HG03060 (cell line): ENCODE measurements at regions not wholly inside any gene's neighbourhood (a gene's known extent, or its start where the extent isn't known, plus 50 kb on each side); places are given as distances from the start of the nearest gene placed in this dataset.
"Not testable (repeated sequence)": the region's sequence is repeated elsewhere in the genome, so short reads cannot be mapped to it uniquely, and the experiment has no call there.

Experiments used
- ATAC-seq: cut with Tn5 transposase; IDR thresholded peaks from one replicate; pipeline ENCODE4 v1.9.1; 2021; ENCODE audit warnings: low read depth, moderate number of reproducible peaks; ENCODE audit not compliant: unreplicated experiment

DNA sequence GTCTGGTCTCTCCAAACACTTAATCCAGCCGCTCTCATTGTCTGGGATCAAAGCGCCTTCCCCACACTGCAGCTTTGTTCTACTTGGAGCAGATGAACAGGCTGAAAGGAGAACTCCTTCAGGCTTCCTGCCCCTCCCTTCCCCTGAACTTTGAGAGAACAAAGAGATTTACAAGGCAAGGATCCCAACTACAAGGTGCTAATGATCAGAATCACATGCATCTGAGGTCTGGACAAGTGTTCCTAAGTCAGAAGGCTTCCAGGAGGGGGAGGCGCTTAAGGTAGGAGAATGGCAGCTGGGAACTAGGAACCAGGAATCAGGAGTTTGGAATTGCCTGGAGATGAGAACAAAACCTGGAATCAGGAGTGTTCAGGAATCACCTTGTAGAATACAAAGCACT lies 606.3 kb upstream of the CDH11 start:
- no peak for ATAC-seq

DNA sequence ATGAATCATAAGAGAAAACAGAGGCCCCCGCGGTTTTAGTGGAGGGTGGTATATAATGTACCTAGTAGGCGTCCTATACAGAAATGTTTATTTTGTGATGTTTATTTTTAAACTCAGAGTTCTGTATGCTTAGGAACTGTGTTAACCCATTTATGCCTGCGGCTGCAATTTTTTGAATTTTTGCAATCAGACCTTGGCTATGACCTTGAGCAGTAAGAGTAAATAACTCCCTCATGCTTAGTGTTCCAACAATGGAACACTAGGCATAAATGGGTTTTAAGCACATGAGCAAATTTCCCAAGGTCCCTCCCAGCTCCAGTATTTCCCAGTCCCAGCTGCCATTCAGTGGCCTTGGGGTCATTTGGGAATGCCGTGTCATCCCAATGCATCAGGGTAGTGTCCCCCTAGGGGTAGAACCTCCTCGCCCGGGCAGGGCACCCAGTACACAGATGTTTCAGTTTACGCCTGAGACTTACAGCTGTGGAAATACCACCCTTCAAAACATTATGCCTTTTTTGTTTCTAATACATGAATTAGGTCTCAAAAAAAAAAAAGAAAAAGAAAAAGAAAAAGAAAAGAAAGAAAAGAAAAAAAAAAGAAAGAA lies 605.8 kb upstream of the CDH11 start:
- no peak for ATAC-seq

DNA sequence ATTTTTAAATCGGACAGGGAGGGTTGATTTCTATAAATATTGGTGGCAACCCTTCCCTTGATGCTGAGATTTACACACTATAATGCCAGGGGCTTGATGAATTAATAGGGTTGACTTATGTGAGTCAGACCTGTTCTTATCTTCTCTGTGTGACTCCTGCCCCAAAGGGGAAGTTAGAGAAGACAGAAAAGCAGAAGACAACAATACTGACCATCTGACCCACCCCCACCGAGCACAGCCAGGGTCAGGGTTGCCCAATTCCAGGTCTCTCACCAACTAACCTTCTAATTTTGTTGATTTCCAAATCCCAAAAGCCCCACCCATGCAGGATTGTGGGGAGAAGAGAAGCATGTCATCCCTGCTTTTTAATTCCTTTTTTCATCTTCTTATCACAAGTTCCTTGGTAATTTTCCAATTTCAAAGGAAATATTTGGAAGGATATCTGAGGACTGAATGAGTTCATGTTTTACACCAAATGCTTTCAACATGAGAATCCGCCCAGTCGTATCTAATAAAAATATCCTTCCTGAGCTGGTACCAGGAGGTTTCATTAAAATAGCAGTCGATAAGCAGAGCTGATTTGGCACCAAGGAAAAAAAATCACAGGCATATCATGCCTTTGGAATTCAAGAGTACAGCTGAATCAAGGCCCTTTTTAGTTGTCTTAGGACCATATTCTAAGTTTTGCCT lies 603.4 kb upstream of the CDH11 start:
- no peak for ATAC-seq

DNA sequence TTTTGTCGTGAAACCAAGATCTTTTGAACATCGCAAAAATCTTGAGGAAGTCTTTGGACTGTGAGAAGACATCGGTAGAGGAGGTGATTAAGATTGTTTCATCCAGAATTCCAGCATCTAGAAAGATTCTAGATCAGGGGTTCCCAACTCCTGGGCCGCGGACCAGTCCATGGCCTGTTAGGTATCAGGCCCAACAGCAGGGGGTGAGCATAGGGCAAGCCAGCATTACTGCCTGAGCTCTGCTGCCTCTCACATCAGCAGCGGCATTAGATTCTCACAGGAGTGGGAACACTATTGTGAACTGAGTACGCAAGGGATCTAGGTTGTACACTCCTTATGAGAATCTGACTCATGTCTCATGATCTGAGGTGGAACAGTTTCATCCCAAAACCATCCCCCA lies 600.6 kb upstream of the CDH11 start:
- no peak for ATAC-seq

DNA sequence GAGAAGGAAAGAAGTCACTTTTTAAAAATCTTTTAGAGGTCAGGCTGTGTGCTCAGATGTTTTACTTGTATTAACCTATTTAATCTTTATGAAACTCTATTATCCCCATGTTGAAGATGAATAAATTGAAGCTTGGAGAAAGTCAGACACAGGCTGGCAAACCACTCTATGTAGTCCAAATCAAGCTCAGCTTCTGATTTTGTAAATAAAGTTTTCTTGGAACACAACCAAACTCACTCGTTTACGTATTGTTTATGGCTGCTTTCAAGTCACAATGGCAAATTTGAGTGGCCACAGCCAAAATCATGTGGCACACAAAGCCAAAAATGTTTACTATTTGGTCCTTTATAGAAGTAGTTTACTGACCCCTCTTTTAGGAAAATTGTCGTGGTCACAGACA lies 596.0 kb upstream of the CDH11 start:
- no peak for ATAC-seq

DNA sequence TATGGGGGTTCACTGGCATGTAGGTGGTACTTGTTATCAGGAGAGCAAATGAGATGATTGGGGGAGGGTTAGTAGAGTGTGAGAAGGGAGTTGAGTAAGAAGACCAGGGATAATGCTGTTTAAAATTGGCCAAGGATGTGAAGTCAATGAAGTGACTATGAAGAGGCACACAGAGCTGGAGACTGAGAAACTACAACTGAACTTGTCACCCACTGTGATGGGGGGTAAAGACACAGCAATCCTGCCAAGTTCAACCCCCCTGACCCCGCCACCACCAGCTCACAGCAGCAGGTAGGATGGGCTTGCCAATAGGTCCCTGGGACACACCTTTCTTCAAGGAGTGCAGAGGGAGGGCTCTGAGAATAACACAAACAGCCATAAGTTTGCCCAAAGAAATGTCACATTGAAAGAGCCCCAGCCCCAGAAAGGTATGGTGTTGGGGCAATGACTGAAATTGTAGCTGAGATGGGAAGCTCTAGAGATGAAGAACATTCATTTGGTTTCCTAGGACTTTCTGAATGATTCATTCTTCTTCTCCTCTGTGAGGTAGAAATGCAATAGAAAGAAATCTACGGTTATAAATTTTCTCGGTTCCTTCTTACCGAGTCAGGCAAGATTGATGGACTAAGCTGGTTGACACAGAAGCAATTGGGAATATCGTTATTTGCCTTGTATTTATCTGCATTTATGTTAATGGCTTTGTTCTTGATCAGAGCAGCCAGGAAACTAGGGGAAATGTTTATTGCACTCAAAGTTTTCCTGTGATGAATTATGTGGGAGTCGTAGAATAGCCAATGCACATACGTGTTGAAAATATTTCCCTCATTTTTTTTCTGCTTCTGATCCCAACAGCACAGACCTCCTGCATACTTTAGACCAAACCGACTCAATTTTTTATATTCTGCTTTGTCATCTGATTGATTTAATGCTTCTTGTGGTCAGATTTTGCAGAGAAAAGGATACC lies 595.2 kb upstream of the CDH11 start:
- ATAC-seq: no peak

DNA sequence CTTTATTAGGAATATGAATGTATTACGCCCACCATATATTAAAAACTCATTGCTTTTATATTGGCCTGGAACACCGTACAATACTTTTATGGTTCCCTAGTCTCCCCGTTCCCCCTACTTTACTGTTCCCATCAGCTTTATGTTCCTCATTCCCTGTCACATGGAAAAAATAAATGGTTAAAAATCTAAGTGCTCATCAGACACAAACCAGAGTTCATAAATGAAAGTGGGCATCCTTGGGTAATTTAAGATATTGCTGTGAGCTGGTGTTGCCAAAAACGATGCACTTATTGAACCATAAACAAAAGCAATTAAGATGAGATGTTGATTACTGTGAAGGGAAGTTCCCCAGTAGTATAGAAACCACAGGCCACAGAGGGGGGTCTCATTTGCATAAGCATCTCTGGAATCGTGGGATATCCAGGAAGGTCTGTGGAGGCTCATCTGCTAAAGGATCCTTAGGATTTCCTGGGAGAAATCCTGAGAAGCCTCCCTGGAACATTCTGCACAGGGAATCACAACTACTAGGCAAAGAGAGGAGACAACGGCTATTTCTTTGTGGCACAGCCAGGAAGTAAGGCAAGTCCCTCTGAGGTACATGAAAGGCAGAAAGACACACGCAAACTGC lies 591.4 kb upstream of the CDH11 start:
- no peak for ATAC-seq

DNA sequence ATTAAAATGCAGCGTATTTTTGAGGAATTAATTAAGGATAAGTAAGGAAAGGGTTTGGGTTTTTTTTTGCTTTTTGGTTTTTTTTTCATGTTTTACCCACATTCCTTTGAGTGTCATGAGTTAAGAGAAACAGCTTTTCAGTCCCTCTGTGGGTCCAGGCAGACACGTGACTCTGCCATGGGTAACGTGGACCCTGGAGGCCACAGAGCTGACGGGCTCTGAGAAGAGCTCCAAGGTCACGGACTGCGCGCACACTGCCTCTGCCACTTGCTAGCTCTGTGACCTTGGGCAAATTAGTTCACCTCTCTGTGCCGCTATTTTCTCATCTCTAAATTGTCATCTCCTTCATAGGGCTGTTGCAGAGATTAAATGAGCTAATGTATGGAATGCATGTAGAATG lies 588.2 kb upstream of the CDH11 start:
- ATAC-seq: no peak

DNA sequence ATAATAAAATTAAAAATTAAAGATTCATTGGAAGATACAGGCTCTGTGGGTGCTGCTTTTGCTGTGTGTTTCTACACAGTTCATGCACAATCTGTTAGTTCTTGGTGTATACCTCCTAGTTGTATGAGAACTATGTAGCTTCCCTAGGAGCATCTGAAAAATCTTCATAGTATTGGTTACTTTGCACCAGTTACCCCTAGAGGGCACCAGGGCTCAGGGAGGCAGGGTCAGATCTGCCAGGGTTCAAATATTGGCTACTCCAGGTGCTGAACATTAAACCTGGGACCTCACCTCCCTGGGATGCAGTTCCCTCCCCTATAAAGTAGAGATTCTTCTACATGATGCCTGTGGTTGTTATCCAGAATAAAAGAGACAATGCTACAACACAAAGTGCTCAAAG lies 583.0 kb upstream of the CDH11 start:
- no peak for ATAC-seq

DNA sequence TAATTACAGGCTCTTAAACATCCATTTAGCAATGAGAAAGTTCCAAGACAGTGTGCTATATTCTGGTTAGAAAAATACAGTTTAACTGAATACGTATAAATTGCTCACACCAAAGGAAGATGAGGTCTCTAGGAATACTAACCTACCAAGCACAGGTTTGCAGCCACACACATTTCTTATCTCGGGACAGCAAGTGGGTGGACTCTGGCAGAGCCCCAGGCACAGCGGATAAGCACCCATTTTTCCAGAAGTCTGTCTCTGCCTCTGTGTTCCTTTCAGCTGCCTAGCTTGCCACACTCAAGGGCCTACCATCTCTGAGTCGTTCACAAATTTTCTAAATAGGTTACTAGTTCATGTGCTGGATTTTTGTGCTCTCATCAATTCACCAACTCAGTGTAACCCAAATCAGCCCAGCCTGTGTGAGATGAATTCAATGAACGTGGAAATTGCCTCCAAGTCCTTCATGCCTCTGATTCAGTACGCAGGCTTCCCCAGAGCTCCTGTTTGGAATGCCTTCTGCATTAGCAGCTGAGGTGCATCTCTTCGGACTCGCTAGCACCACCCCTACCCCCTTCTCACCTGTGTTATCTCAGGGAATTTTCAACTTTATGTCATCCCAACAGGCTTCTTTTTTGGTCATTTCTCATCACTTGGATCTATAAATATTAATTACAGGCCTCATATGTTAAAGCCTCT lies 581.0 kb upstream of the CDH11 start:
- no peak for ATAC-seq

DNA sequence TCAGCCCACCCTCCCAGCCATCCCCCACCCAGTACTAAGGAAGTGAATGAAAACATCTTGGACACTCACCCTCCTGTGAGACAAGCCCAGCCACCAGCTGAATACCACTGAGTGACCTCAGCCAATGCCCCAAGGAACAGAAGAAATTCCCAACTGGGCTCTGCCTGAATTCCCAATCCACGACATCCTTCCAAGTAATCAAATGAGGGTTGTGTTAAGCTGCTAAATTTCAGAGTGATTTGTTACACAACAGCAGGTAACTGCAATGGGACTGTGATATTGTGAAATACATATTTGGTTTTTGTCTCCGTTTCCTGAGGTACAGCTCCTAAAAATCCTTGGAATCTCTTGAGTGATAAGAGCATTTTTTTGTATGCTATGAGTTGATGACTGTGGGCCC lies 578.7 kb upstream of the CDH11 start:
- ATAC-seq: no peak

DNA sequence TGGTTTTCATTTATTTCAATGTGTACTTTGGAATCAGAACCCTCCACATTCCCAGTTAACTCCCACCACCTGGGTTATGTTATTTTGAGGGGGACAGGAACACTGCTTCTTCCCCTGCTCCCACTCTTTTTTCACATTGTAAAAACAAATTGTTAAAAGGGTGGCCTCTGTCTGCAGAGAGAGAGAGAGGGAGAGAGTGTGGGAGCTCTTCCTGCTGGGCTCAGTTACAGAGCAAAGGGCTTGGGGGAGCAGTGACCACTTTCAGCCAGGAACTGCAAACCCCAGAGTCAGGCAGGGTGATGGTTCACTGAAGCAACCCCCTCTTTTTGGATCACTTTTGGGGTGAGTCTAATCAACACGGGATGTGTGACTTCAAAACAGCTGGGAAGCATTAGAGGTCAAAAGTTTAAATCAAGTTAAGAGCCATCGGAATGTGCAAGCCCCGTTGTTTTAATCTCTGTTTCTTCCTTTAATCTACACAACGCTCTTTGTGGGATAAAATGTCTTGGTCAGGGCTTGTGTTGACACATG lies 577.0 kb upstream of the CDH11 start:
- ATAC-seq: no peak

DNA sequence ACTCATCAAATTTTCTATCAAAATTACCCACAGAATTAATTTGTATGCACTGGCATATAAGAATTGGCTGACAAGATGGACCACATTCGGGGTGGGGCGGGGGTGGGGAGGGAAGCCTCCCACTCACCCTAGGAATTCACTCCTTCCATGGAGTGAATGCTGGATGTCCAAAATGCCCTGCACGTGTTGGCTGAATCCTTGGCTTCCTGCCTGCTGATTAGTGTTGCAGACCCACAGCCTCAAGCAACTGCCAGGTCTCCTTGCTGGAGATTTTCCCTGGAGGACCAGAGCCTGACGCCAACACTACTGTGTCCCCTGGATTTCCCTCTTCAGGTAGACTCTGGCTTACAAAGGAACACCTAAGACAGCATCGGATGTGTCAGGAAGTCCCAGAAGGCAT lies 575.7 kb upstream of the CDH11 start:
- no peak for ATAC-seq

DNA sequence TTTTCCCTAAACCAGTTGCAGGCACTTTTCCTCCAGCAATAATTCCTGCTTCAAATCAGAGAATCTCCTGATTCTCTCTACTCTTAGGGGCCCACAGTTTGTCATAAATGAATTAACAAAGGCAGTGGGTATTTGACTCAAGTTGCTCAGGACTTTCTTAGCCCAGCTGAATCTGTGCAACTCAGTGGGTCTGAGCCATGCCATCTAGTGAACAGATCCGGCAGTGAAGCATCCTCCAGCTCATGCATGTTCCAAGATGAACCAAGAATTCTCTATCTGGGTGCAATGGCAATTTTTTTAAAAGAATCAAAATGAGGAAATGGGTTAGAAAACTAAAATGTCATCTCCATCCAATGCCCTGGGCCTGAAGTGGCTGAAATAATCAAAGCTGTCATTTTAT lies 575.2 kb upstream of the CDH11 start:
- no peak for ATAC-seq

DNA sequence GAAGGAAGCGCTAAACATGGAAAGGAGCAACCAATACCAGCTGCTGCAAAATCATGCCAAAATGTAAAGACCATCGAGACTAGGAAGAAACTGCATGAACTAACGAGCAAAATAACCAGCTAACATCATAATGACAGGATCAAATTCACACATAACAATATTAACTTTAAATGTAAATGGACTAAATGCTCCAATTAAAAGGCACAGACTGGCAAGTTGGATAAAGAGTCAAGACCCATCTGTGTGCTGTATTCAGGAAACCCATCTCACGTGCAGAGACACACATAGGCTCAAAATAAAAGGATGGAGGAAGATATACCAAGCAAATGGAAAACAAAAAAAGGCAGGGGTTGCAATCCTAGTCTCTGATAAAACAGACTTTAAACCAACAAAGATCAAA lies 570.0 kb upstream of the CDH11 start:
- not testable (repeated sequence) for ATAC-seq

DNA sequence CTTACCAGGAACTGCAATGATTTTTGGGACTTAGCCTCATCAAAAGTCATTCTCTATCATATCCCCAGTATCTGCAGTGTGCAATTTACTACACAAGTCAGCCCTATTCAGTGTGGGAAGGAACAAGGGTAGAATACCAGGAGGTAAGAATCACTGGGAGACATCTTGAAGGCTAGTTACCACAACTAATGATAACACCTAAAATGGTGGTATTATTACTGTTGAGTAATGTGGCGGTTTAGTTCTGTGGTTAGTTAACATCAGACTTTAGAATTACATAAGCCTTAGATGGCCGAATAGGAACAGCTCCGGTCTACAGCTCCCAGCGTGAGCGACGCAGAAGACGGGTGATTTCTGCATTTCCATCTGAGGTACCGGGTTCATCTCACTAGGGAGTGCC lies 567.9 kb upstream of the CDH11 start:
- ATAC-seq: no peak

DNA sequence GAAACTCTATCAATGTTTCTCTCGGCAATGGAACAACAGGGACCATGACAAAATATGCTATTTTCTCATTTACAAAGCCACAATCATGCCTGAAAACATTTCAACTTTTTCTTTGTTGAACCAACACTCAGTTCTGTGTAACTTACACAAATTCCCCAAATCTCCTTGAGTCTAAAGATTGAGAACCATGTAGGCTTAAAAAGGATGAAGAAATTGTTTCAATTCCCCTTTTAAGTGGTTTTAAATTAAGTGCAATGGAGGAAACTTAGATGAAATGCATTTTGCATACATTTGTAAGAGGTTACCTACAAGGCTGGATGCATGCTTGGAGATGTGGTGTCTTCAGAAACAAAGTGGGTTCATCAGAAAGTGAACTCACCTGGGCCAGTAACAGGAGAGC lies 566.4 kb upstream of the CDH11 start:
- no peak for ATAC-seq

DNA sequence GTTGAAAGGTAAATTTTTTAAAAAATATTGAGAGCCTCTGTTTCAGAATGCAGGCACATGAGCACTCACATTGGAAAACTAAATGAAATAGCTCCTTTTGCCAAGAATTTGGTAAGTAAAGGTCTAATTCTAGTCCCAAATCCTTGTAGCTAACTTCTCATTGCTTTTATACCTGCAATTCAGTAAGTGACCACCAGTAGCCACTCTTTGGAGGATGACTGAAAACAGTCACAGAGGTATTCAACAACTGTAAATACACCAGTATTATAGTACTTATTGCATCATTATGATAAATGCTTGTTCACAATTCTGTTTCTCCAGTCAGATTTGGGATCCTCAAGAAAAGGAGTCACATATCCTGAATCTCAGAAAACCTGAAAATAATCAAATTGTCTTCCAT lies 562.4 kb upstream of the CDH11 start:
- no peak for ATAC-seq

DNA sequence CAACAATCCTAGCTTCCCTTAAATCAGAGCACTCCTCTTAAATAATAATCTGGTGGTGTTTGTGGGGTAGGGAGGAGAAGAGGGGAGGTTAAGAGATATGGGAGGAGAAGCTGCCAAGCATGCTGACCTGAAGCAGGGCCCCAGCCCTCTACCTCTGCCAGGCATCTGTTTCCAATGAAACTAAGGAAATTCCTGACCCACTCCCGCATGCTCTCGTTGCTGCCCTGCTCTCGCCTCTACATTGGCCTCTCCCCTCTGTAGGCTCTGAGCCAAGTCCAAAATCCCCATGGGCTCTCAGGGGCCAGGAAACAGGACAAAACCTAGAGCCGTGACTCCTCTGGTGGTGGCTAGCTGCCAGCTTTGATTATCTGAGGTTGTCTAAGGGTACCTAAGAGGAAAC lies 559.5 kb upstream of the CDH11 start:
- ATAC-seq: no peak

DNA sequence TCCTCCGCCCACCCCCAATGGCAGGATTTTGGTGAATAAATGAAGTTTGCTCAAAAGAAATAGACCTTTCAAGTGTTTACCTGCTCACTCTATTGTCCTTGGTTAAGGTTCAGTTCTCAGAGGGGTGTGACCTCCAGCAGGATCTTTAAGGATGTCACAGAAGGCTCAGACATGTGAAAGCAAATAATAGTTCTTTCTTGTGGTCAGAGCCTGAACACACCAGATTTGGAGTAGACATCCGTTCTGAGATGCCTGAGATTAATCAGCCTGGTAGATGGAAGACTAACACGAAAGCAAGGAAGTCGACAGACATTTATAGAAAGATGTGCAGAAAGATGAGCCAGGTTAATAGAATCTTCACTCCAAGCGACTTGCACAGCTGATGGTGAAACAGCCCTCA lies 557.9 kb upstream of the CDH11 start:
- no peak for ATAC-seq
